Lung (tissue), 11 donors: ENCODE measurements at regions not wholly inside any gene's neighbourhood (a gene's known extent, or its start where the extent isn't known, plus 50 kb on each side); places are given as distances from the start of the nearest gene placed in this dataset.

Experiments
- ATAC-seq: fragments of 200-7000 bp; cut with Tn5 transposase; one replicate; pipeline ENCODE4 v1.9.1; 2020; ENCODE audit warnings: moderate number of reproducible peaks; ENCODE audit not compliant: insufficient read depth, low FRiP score
- DNase-seq, 3 donors: peaks; one replicate each; pipeline ENCODE4 v3.0.0-alpha.2; 2013 to 2017
- H3K27ac ChIP-seq, 2 donors: one replicate each; pipeline ENCODE4 v1.5.1; 2013; ENCODE audit warnings: mild to moderate bottlenecking in 2 of 2, moderate library complexity in 2 of 2, control low read depth in 1 of 2, inconsistent platforms in 1 of 2, low read depth in 1 of 2, low read length in 1 of 2
- H3K27me3 ChIP-seq, 3 donors: one replicate each; pipeline ENCODE4 v1.5.1; 2013; ENCODE audit warnings: low read length in 2 of 3; ENCODE audit not compliant: control insufficient read depth in 3 of 3, insufficient read depth in 3 of 3
- H3K36me3 ChIP-seq, 4 donors: one replicate each; pipeline ENCODE4 v1.5.1; 2013; ENCODE audit warnings: low read length in 4 of 4, mild to moderate bottlenecking in 1 of 4, moderate library complexity in 1 of 4; ENCODE audit not compliant: control insufficient read depth in 4 of 4, insufficient read depth in 4 of 4
- H3K4me1 ChIP-seq, 5 donors: one replicate each; pipeline ENCODE4 v1.5.1; 2013; ENCODE audit warnings: low read length in 5 of 5, mild to moderate bottlenecking in 2 of 5, moderate library complexity in 1 of 5; ENCODE audit not compliant: control insufficient read depth in 5 of 5, insufficient read depth in 5 of 5
- H3K4me3 ChIP-seq: one replicate; pipeline ENCODE4 v1.5.1; 2013; ENCODE audit warnings: mild to moderate bottlenecking, control low read depth, moderate library complexity
- H3K9ac ChIP-seq, 2 donors: one replicate each; pipeline ENCODE4 v1.5.1; 2013; ENCODE audit warnings: low read length in 2 of 2, control low read depth in 1 of 2; ENCODE audit not compliant: insufficient read depth in 1 of 2
- H3K9me3 ChIP-seq, 4 donors: one replicate each; pipeline ENCODE4 v1.5.1; 2013; ENCODE audit warnings: low read length in 3 of 4, mild to moderate bottlenecking in 1 of 4, moderate library complexity in 1 of 4; ENCODE audit not compliant: control insufficient read depth in 4 of 4, insufficient read depth in 3 of 4
- CTCF ChIP-seq: IDR thresholded peaks from 2 replicates; pipeline ENCODE4 v1.5.1; 2012; ENCODE audit warnings: mild to moderate bottlenecking; ENCODE audit errors: control extremely low read depth, extremely low read depth
- WGBS, 2 donors: extraction: QIAGEN DNeasy Blood & Tissue Kit; methylation state at CpG; one replicate each; pipeline ENCODE4 v1.1.7; 2013; 5-methylcytosine and 5-hydroxymethylcytosine counted together
- donor health status: control.
- donor health status: control.
- donor health status: Bipolar disorder and iron deficiency.
- donor health status: healthy.
- donor health status: DM: yes; HTN: yes; CAD: no.

GRCh38 chr22:48331266-48331665, 1496.4 kb downstream of the BRD1 start:
- peaks cover 0 to 2% (median 0%) of the 10 kb centered on the region in 3 donors for H3K27me3 ChIP-seq
- no peak overlapping the region for H3K9ac ChIP-seq
- peaks cover 0 to 11% (median 5%) of the 10 kb centered on the region in 4 donors for H3K9me3 ChIP-seq
- ATAC-seq (no peak), DNase-seq (no peak)
- 91 to 92% methylated on average over 9 of the region's 9 CpGs for WGBS, 2 donors
- H3K36me3 ChIP-seq = no peaks in the 10 kb centered on the region
- no peak overlapping the region for H3K4me3 ChIP-seq
- H3K4me1 ChIP-seq = no peaks in the 10 kb centered on the region
- H3K27ac ChIP-seq = no peak overlapping the region
- TF ChIP-seq CTCF = no peak

GRCh38 chr22:48327721-48328120, 1500.0 kb downstream of the BRD1 start:
- H3K27me3 ChIP-seq = peaks cover 0 to 2% (median 0%) of the 10 kb centered on the region in 3 donors

GRCh38 chr22:48323746-48324145, 1503.9 kb downstream of the BRD1 start:
- Histone ChIP-seq H3K36me3 (no peaks in the 10 kb centered on the region), H3K9ac (no peak overlapping the region), H3K27ac (no peak overlapping the region), H3K4me3 (no peak overlapping the region), H3K9me3 (peaks cover 0 to 3% (median 2%) of the 10 kb centered on the region in 4 donors), H3K4me1 (peaks cover 0 to 28% (median 9%) of the 10 kb centered on the region in 5 donors), H3K27me3 (peaks cover 0 to 2% (median 0%) of the 10 kb centered on the region in 3 donors)
- DNase-seq = no peak
- TF ChIP-seq CTCF = no peak
- 93 to 97% methylated on average over 7 of the region's 7 CpGs for WGBS, 2 donors
- no peak for ATAC-seq

More at GRCh38 chr22:48327721-48328120, 1500.0 kb downstream of the BRD1 start:
- no peak for TF ChIP-seq CTCF
- WGBS, 2 donors = 86 to 87% methylated on average over 11 of the region's 11 CpGs
- ATAC-seq (no peak), DNase-seq (no peak)
- peaks cover 0 to 6% (median 0%) of the 10 kb centered on the region in 5 donors for H3K4me1 ChIP-seq
- H3K9ac ChIP-seq = no peak overlapping the region
- peaks cover 0 to 11% (median 5%) of the 10 kb centered on the region in 4 donors for H3K9me3 ChIP-seq
- H3K4me3 ChIP-seq = no peak overlapping the region
- no peak overlapping the region for H3K27ac ChIP-seq
- no peaks in the 10 kb centered on the region for H3K36me3 ChIP-seq

- H3K27me3 ChIP-seq = no peaks in the 10 kb centered on the region
- H3K4me3 ChIP-seq = no peak overlapping the region
- no peaks in the 10 kb centered on the region for H3K9me3 ChIP-seq
- peaks cover 0 to 28% (median 9%) of the 10 kb centered on the region in 5 donors for H3K4me1 ChIP-seq
- H3K9ac ChIP-seq = no peak overlapping the region
- no peaks in the 10 kb centered on the region for H3K36me3 ChIP-seq
- DNase-seq = no peak
- H3K27ac ChIP-seq = no peak overlapping the region
- TF ChIP-seq CTCF = no peak
- WGBS, 2 donors = 95% methylated on average over 2 of the region's 2 CpGs
- ATAC-seq = no peak
These were observed 1504.8 kb downstream of the BRD1 start for GRCh38 chr22:48322907-48323306.
